GM12878 (cell line): ENCODE measurements at regions not wholly inside any gene's neighbourhood (a gene's known extent, or its start where the extent isn't known, plus 50 kb on each side); places are given as distances from the start of the nearest gene placed in this dataset.

Source experiments
- ATAC-seq: fragments of 200-7000 bp; cut with Tn5 transposase; 3 replicates; pipeline ENCODE4 v1.9.1; 2020; ENCODE audit warnings: mild to moderate bottlenecking, moderate library complexity
- BruUV-seq: library from RNA; stranded (reverse); fragments of 400-500 nt; replicated peaks from 2 replicates; lab custom pipeline; 2021; lab: Mats Ljungman, UMichigan
- CTCF ChIA-PET: fragments of 300-600 bp; sonication (Branson Sonifier 250); formaldehyde crosslinking; extraction: SDS; loops from one replicate; lab custom pipeline; 2021; ENCODE audit warnings: inconsistent platforms; lab: Yijun Ruan, JAX
- POLR2A ChIA-PET: fragments of 350-600 bp; formaldehyde crosslinking; extraction: SDS; loops from one replicate; lab custom pipeline; 2021; ENCODE audit warnings: inconsistent platforms; lab: Charles Lee
- RAD21 ChIA-PET: fragments of 300-600 bp; sonication (Branson Sonifier 250); formaldehyde crosslinking; loops from one replicate; lab custom pipeline; 2023; ENCODE audit warnings: antibody characterized with exemption; ENCODE audit not compliant: unreplicated experiment; lab: Charles Lee
- SMC1A ChIA-PET: fragments of 300-600 bp; sonication (Branson Sonifier 250); formaldehyde crosslinking; loops from one replicate; lab custom pipeline; 2023; ENCODE audit not compliant: unreplicated experiment, uncharacterized antibody; lab: Charles Lee
- DNase-seq: peaks from one replicate; pipeline ENCODE4 v3.0.0-alpha.2; 2011; ENCODE audit warnings: low read depth, low spot score
- FAIRE-seq: peaks from 3 replicates; lab custom pipeline; 2011; peaks lifted over from hg19 to GRCh38; lab: Jason Lieb, UNC
- H2AFZ ChIP-seq: 2 replicates; pipeline ENCODE4 v1.6.0; 2011; ENCODE audit warnings: low read depth, low read length, control low read depth; ENCODE audit not compliant: control insufficient read depth
- H3K27ac ChIP-seq: 2 replicates; pipeline ENCODE4 v1.5.1; 2011; ENCODE audit warnings: control low read depth; ENCODE audit not compliant: control insufficient read depth, insufficient read depth
- H3K27me3 ChIP-seq, 2 experiments: replicated peaks in 1 of 2; 2 replicates each; pipeline versions ENCODE4 v1.6.0 to v1.6.1; 2011; ENCODE audit warnings: low read length in 1 of 2; ENCODE audit not compliant: control insufficient read depth in 2 of 2, insufficient read depth in 2 of 2
- H3K36me3 ChIP-seq, 2 experiments: 2 replicates each; pipeline ENCODE4 v1.5.1; 2011; ENCODE audit warnings: low read length in 1 of 2; ENCODE audit not compliant: control insufficient read depth in 2 of 2, insufficient read depth in 2 of 2
- H3K4me1 ChIP-seq: 2 replicates; pipeline ENCODE4 v1.6.1; 2011; ENCODE audit warnings: mild to moderate bottlenecking, low read length, moderate library complexity, mixed read lengths; ENCODE audit not compliant: control insufficient read depth, insufficient read depth
- H3K4me2 ChIP-seq: 2 replicates; pipeline ENCODE4 v1.6.0; 2011; ENCODE audit warnings: control low read depth; ENCODE audit not compliant: control insufficient read depth, insufficient read depth
- H3K4me3 ChIP-seq: fragments of 200-600 bp; sonication (generic); 2 replicates; pipeline ENCODE4 v1.5.1; 2016
- H3K79me2 ChIP-seq: 2 replicates; pipeline ENCODE4 v1.6.0; 2011; ENCODE audit warnings: low read length; ENCODE audit not compliant: control insufficient read depth, insufficient read depth
- H3K9ac ChIP-seq: 2 replicates; pipeline ENCODE4 v1.8.0; 2011; ENCODE audit warnings: low read length, control low read depth, mixed read lengths; ENCODE audit not compliant: control insufficient read depth, insufficient read depth
- H3K9me3 ChIP-seq: replicated peaks from 3 replicates; pipeline ENCODE4 v1.5.1; 2011; ENCODE audit warnings: mild to moderate bottlenecking, low read length; ENCODE audit not compliant: control insufficient read depth, insufficient read depth
- H4K20me1 ChIP-seq: 2 replicates; pipeline ENCODE4 v1.6.0; 2011; ENCODE audit not compliant: control insufficient read depth, insufficient read depth
- CEBPB ChIP-seq, 2 experiments: fragments of 150-350 bp in 1 of 2; IDR thresholded peaks; 2 replicates each; pipeline ENCODE4 v1.6.1; 2012 to 2014; ENCODE audit warnings: low read depth in 2 of 2, low read length in 2 of 2, borderline replicate concordance in 1 of 2, inconsistent platforms in 1 of 2
- IRF3 ChIP-seq: fragments of 450-650 bp; IDR thresholded peaks from 2 replicates; pipeline ENCODE4 v1.6.1; 2014; ENCODE audit warnings: mild to moderate bottlenecking
- PAX5 ChIP-seq: IDR thresholded peaks from 2 replicates; pipeline ENCODE4 v1.6.1; 2011; ENCODE audit warnings: low read depth, low read length, borderline replicate concordance
- RFX5 ChIP-seq: IDR thresholded peaks from 2 replicates; pipeline ENCODE4 v1.6.1; 2011; ENCODE audit warnings: low read depth, low read length, improper control_type of control experiment
- SMAD1 ChIP-seq: fragments of 450-650 bp; IDR thresholded peaks from 2 replicates; pipeline ENCODE4 v1.6.1; 2018; ENCODE audit warnings: mild to moderate bottlenecking, low read depth; ENCODE audit not compliant: partially characterized antibody
- YY1 ChIP-seq: IDR thresholded peaks from 2 replicates; pipeline ENCODE4 v1.6.1; 2011; ENCODE audit warnings: low read depth, mild to moderate bottlenecking, low read length
- WGBS: methylation state at CpG from one replicate; pipeline ENCODE4 v1.1.6; 2016; ENCODE audit warnings: low lambda C conversion rate; ENCODE audit not compliant: insufficient replicate concordance, insufficient coverage; ENCODE audit errors: missing lambda C conversion rate; 5-methylcytosine and 5-hydroxymethylcytosine counted together
- in situ Hi-C: fragments of 300-500 bp; cut with MboI; formaldehyde crosslinking; loops from 9 replicates; pipeline ENCODE4 v1.14.3; 2018; ENCODE audit warnings: mixed read lengths
- intact Hi-C: fragments of 100-400 bp; cut with micrococcal nuclease; formaldehyde crosslinking; loops from one replicate; pipeline ENCODE4 v1.14.2; 2022; ENCODE audit not compliant: unreplicated experiment
- TF ChIP-seq, protein P1 (sequence below): fragments of 450-650 bp; IDR thresholded peaks from 2 replicates; pipeline ENCODE4 v1.6.1; 2017; ENCODE audit warnings: mild to moderate bottlenecking, low read depth, inconsistent platforms; ENCODE audit not compliant: poor library complexity, severe bottlenecking
- TF ChIP-seq, protein P2 (sequence below): fragments of 450-650 bp; IDR thresholded peaks from 2 replicates; pipeline ENCODE4 v1.6.1; 2017; ENCODE audit warnings: low read depth, mild to moderate bottlenecking, moderate library complexity

DNA sequence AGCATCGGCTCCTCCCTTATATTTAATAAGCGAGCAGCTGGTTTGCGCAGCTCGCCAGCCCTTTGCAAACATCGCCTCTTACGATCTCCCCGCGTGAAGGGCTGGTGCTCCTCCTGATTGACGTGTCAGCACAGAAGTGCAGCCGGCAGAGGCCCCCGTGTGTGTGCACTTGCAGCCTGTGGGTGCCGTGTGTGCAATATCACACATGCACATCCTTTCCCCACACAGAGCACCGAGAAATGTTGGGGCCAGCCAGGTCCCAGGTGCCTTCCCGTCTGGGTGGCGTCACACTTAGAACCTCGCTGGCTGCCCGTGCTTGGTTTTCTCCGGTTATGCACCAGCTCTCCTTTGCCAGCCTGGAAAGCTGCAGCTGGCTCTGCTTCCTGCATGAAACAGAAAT lies 126.6 kb upstream of the AJAP1 start:
- H3K79me2 ChIP-seq = no peaks in the 10 kb centered on the region
- ChIA-PET RAD21 (no interaction called here), SMC1A (no interaction called here), POLR2A (no interaction called here), CTCF (no interaction called here)
- DNase-seq (no peak), ATAC-seq (no peak), FAIRE-seq (no peak)
- no peak overlapping the region for H3K4me2 ChIP-seq
- H3K9ac ChIP-seq = no peak overlapping the region
- H2AFZ ChIP-seq = no peak overlapping the region
- H3K27me3 ChIP-seq = no peaks in the 10 kb centered on the region
- TF ChIP-seq PAX5 (no peak), RFX5 (no peak), CEBPB (IDR thresholded peaks at IDR 0.05; ENCODE audit: borderline replicate concordance in 1 of 2, low read depth in 2 of 2, low read length in 2 of 2) (no peak), SMAD1 (no peak), YY1 (no peak), IRF3 (no peak)
- TF ChIP-seq, protein P1, sequence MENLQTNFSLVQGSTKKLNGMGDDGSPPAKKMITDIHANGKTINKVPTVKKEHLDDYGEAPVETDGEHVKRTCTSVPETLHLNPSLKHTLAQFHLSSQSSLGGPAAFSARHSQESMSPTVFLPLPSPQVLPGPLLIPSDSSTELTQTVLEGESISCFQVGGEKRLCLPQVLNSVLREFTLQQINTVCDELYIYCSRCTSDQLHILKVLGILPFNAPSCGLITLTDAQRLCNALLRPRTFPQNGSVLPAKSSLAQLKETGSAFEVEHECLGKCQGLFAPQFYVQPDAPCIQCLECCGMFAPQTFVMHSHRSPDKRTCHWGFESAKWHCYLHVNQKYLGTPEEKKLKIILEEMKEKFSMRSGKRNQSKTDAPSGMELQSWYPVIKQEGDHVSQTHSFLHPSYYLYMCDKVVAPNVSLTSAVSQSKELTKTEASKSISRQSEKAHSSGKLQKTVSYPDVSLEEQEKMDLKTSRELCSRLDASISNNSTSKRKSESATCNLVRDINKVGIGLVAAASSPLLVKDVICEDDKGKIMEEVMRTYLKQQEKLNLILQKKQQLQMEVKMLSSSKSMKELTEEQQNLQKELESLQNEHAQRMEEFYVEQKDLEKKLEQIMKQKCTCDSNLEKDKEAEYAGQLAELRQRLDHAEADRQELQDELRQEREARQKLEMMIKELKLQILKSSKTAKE = no peak
- TF ChIP-seq, protein P2, sequence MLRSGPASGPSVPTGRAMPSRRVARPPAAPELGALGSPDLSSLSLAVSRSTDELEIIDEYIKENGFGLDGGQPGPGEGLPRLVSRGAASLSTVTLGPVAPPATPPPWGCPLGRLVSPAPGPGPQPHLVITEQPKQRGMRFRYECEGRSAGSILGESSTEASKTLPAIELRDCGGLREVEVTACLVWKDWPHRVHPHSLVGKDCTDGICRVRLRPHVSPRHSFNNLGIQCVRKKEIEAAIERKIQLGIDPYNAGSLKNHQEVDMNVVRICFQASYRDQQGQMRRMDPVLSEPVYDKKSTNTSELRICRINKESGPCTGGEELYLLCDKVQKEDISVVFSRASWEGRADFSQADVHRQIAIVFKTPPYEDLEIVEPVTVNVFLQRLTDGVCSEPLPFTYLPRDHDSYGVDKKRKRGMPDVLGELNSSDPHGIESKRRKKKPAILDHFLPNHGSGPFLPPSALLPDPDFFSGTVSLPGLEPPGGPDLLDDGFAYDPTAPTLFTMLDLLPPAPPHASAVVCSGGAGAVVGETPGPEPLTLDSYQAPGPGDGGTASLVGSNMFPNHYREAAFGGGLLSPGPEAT = no peak
- no peaks in the 10 kb centered on the region for H3K9me3 ChIP-seq
- H3K27ac ChIP-seq = no peak overlapping the region
- in situ Hi-C loops = no loop called here
- no TSS peak for BruUV-seq
- H3K4me1 ChIP-seq = no peaks in the 10 kb centered on the region
- H4K20me1 ChIP-seq = no peaks in the 10 kb centered on the region
- H3K4me3 ChIP-seq = no peak overlapping the region
- H3K36me3 ChIP-seq = no peaks in the 10 kb centered on the region
- WGBS = 42% methylated on average over 16 of the region's 18 CpGs
- intact Hi-C loops = no loop called here
